Epithelial cell of esophagus (primary cell): ENCODE measurements at regions not wholly inside any gene's neighbourhood (a gene's known extent, or its start where the extent isn't known, plus 50 kb on each side); places are given as distances from the start of the nearest gene placed in this dataset.

ENCODE experiments used
- DNase-seq: peaks from one replicate; pipeline ENCODE4 v3.0.0; 2010; ENCODE audit warnings: low read depth
- H3K4me3 ChIP-seq: 2 replicates; pipeline ENCODE4 v1.5.1; 2011; ENCODE audit warnings: mild to moderate bottlenecking, low read length, control low read depth
- TF ChIP-seq, protein P1 (sequence below): IDR thresholded peaks from 2 replicates; pipeline ENCODE4 v1.5.1; 2011; ENCODE audit warnings: low read depth, mild to moderate bottlenecking, low read length, control low read depth, inconsistent platforms; ENCODE audit not compliant: insufficient read depth; ENCODE audit errors: missing control alignments

DNA sequence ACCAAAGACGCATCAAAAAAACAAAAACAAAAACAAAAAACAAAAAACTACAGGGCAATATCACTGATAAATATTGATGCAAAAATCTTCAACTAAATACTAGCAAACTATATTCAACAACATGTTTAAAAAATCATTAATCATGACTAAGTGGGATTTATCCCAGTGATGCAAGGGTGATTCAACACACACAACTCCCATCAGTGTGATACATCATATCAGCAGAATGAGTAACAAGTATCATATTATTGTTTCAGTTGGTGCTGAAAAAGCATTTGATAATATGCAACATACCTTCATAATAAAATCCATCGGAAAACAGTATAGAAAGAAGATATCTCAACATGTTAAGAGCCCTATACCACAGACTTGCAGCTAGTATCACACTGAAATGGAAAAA, 953.0 kb downstream of the AMY1C start:
- TF ChIP-seq, protein P1, sequence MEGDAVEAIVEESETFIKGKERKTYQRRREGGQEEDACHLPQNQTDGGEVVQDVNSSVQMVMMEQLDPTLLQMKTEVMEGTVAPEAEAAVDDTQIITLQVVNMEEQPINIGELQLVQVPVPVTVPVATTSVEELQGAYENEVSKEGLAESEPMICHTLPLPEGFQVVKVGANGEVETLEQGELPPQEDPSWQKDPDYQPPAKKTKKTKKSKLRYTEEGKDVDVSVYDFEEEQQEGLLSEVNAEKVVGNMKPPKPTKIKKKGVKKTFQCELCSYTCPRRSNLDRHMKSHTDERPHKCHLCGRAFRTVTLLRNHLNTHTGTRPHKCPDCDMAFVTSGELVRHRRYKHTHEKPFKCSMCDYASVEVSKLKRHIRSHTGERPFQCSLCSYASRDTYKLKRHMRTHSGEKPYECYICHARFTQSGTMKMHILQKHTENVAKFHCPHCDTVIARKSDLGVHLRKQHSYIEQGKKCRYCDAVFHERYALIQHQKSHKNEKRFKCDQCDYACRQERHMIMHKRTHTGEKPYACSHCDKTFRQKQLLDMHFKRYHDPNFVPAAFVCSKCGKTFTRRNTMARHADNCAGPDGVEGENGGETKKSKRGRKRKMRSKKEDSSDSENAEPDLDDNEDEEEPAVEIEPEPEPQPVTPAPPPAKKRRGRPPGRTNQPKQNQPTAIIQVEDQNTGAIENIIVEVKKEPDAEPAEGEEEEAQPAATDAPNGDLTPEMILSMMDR, result no peak
- H3K4me3 ChIP-seq, result no peak overlapping the region
- peak; percentile 60 for DNase-seq

DNA sequence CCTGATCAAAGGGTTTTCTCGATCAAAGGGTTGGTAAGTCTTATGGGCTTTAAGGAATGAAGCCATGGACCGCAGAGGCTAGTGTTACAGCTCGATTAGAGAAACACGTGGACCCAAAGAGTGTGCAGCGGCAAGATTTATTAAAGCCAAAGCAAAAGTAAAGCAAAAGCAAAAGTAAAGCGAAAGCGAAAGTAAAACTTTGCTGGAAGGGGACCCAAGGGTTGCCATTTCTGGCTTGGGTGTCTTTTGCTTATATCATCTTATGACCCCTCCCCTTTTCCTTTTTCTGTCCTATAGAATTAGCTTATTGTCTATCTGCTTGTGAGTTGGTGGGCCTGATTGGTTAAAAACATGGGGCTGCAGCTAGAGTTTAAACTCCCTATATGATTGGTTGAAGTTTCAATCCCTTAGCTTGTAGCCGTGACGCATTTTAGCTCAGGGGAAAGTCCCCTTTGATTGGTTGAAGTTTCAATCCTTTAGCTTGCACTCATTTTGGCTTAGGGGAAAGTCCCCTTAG, 957.0 kb downstream of the AMY1C start:
- no peak overlapping the region for H3K4me3 ChIP-seq
- no peak for DNase-seq
- TF ChIP-seq, protein P1, result no peak

DNA sequence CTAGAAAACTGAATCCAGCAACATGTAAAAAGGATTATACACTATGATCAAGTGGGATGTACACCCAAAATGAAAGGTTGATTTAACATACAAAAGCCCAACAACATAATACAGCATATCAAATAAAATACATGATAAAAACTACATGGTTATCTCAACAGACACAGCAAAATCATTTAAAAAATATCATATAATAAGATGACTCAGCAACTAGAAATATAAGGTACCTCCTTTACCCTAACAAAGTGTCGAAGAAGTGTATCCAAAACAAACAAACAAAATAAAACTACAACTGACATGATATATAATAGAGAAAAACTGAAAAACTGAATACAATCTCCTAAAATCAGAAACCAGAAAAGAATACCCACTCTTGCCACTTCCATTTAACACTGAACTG, 969.1 kb downstream of the AMY1C start:
- no peak overlapping the region for H3K4me3 ChIP-seq
- no peak for DNase-seq
- TF ChIP-seq, protein P1, result no peak

DNA sequence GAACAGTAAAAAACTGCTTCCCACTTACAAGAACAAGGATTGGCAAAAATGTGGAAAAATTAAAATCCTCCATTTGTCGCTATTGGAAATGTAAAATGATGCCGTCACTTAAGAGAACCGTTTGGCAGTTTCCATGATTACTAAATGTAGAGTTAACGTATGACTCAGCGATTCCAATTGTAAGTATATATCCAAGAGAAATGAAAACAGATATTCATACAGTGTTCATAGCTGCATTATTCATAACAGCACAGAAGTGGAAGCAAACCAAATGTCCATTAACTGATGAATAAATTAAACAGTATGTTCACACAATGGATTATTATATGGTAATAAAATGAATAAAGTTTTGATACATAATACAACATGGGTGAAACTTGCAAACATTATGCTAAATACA, 971.0 kb downstream of the AMY1C start:
- TF ChIP-seq, protein P1, result no peak
- H3K4me3 ChIP-seq, result no peak overlapping the region
- no peak for DNase-seq

DNA sequence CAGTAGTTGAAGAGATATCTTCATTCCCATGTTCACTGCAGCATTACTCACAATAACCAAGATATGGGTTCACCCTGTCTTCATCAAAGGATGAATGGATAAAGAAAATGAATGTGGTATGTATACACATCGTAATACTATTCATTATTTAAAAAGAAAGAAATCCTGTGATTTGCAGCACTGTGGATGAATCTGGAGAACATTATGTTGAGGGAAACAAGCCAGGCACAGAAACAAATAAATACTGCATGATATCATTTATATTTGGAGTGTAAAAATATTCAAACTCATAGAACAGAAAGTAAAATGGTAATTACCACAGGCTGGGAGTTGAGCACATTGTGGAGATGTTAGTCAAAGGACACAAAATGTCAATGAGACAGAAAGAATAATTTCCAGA, 977.2 kb downstream of the AMY1C start:
- no peak overlapping the region for H3K4me3 ChIP-seq
- TF ChIP-seq, protein P1, result no peak

DNA sequence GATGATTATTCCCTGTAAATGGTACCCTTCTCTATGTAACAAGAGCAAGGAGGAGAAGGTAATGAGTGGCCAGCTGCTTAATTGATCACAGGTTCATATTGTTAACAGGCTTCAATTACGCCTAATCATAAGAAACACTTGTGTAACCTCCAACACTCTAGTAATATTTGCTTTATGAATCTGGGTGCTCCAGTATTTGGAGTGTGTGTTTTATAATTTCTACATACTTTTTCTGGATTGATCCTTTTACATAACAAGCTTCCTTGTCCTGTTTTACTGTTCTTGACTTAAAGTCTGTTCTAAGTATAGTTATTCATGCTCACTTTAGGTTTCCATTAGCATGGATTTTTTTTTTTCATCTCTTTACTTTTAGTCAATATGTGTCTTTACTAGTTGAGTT, 984.2 kb downstream of the AMY1C start:
- DNase-seq, result no peak
- no peak overlapping the region for H3K4me3 ChIP-seq
- TF ChIP-seq, protein P1, result no peak

More for the DNA sequence above, 977.2 kb downstream of the AMY1C start:
- DNase-seq, result no peak

DNA sequence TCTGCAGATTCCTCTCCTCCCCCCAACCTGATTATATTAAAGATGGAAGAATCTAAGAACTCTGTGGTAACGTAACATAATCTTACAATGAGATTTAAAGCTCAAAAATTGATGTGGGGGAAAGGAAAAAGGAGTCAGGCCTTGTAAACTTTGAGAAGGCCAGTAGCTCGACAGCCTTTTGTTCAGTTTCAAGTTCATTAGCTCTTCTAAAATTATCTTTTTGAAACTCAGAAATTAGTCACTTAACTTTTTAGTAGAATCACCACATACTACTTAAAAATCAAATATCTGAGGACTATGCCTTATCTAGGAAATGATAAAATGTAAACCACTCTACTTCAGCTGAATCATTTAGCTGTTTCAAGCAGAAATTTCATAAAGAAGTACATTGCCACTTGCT, 996.2 kb downstream of the AMY1C start:
- TF ChIP-seq, protein P1, result no peak
- DNase-seq, result no peak
- no peak overlapping the region for H3K4me3 ChIP-seq
